CD14-positive monocyte (primary cell): ENCODE measurements at regions not wholly inside any gene's neighbourhood (a gene's known extent, or its start where the extent isn't known, plus 50 kb on each side); places are given as distances from the start of the nearest gene placed in this dataset.

Source experiments
- DNase-seq, 3 donors: peaks; one replicate each; pipeline ENCODE4 v3.0.0-alpha.2; 2011 to 2022
- H2AFZ ChIP-seq: 2 replicates; pipeline ENCODE4 v1.6.0; 2012; ENCODE audit warnings: mild to moderate bottlenecking, low read depth, low read length, inconsistent platforms; ENCODE audit not compliant: insufficient read depth, poor library complexity, severe bottlenecking
- H3K27ac ChIP-seq, 2 donors: 1 replicate in 1 of 2; 2 replicates in 1 of 2; pipeline ENCODE4 v1.5.1; 2012 to 2013; ENCODE audit warnings: low read length in 2 of 2, control low read depth in 1 of 2, inconsistent platforms in 1 of 2, low read depth in 1 of 2, mild to moderate bottlenecking in 1 of 2
- H3K27me3 ChIP-seq, 2 donors: one replicate each; pipeline versions ENCODE4 v1.6.0 to v1.6.1; 2011 to 2013; ENCODE audit warnings: low read length in 2 of 2; ENCODE audit not compliant: control insufficient read depth in 2 of 2, insufficient read depth in 2 of 2
- H3K36me3 ChIP-seq, 2 donors: replicated peaks in 1 of 2; 1 replicate in 1 of 2; 2 replicates in 1 of 2; pipeline versions ENCODE4 v1.5.1 to v1.6.1; 2012 to 2013; ENCODE audit warnings: low read length in 2 of 2, control low read depth in 1 of 2, inconsistent platforms in 1 of 2, mild to moderate bottlenecking in 1 of 2; ENCODE audit not compliant: insufficient read depth in 2 of 2, control insufficient read depth in 1 of 2
- H3K4me1 ChIP-seq, 2 donors: 1 replicate in 1 of 2; 2 replicates in 1 of 2; pipeline versions ENCODE4 v1.5.1 to v1.6.1; 2012 to 2013; ENCODE audit warnings: low read length in 2 of 2, control low read depth in 1 of 2, inconsistent platforms in 1 of 2, mild to moderate bottlenecking in 1 of 2, moderate library complexity in 1 of 2; ENCODE audit not compliant: insufficient read depth in 2 of 2, control insufficient read depth in 1 of 2
- H3K4me2 ChIP-seq: replicated peaks from 2 replicates; pipeline ENCODE3; 2012; ENCODE audit warnings: low read length, moderate library complexity, mild to moderate bottlenecking; ENCODE audit not compliant: poor library complexity, severe bottlenecking; ENCODE audit errors: extremely low read depth
- H3K4me3 ChIP-seq, 3 experiments: fragments of 200-600 bp in 1 of 3; sonication (generic) in 1 of 3; replicated peaks in 1 of 3; 1 replicate in 2 of 3; 2 replicates in 1 of 3; pipeline ENCODE4 v1.5.1; 2011 to 2013; ENCODE audit warnings: low read length in 3 of 3, mild to moderate bottlenecking in 3 of 3, control low read depth in 2 of 3, low read depth in 2 of 3, inconsistent platforms in 1 of 3, moderate library complexity in 1 of 3
- H3K79me2 ChIP-seq: 2 replicates; pipeline ENCODE4 v1.6.0; 2012; ENCODE audit warnings: mild to moderate bottlenecking, control low read depth, inconsistent platforms, low read length, moderate library complexity; ENCODE audit not compliant: insufficient read depth
- H3K9ac ChIP-seq: 2 replicates; pipeline ENCODE4 v1.6.0; 2017; ENCODE audit warnings: low read length, mild to moderate bottlenecking; ENCODE audit not compliant: insufficient read depth, poor library complexity, severe bottlenecking
- H3K9me3 ChIP-seq, 2 donors: replicated peaks in 1 of 2; 1 replicate in 1 of 2; 2 replicates in 1 of 2; pipeline versions ENCODE4 v1.5.1 to v1.6.1; 2012 to 2013; ENCODE audit warnings: low read length in 2 of 2, control low read depth in 1 of 2; ENCODE audit not compliant: control insufficient read depth in 1 of 2, insufficient read depth in 1 of 2
- H4K20me1 ChIP-seq: 2 replicates; pipeline ENCODE4 v1.6.0; 2012; ENCODE audit warnings: mild to moderate bottlenecking, low read length, control low read depth, moderate library complexity; ENCODE audit not compliant: insufficient read depth
- H3K27ac Mint-ChIP-seq, 7 donors: one replicate each; pipeline ENCODE4 v1.8.0; 2020; ENCODE audit warnings: mild to moderate bottlenecking in 7 of 7, mixed read lengths in 7 of 7, moderate library complexity in 6 of 7, inconsistent platforms in 2 of 7
- H3K27me3 Mint-ChIP-seq, 3 donors: one replicate each; pipeline ENCODE4 v1.8.0; 2021 to 2022; ENCODE audit warnings: low read depth in 3 of 3, mild to moderate bottlenecking in 3 of 3, mixed read lengths in 3 of 3, moderate library complexity in 3 of 3, inconsistent platforms in 1 of 3
- H3K36me3 Mint-ChIP-seq, 2 donors: one replicate each; pipeline ENCODE4 v1.8.0; 2020; ENCODE audit warnings: mixed read lengths in 2 of 2, inconsistent platforms in 1 of 2, mild to moderate bottlenecking in 1 of 2
- H3K4me1 Mint-ChIP-seq: one replicate; pipeline ENCODE4 v1.8.0; 2020; ENCODE audit warnings: mild to moderate bottlenecking, mixed read lengths
- H3K4me3 Mint-ChIP-seq, 2 donors: one replicate each; pipeline ENCODE4 v1.8.0; 2020; ENCODE audit warnings: mild to moderate bottlenecking in 2 of 2, mixed read lengths in 2 of 2, moderate library complexity in 1 of 2
- H3K9me3 Mint-ChIP-seq, 7 donors: one replicate each; pipeline ENCODE4 v1.8.0; 2020 to 2022; ENCODE audit warnings: mixed read lengths in 7 of 7, mild to moderate bottlenecking in 6 of 7, moderate library complexity in 6 of 7, inconsistent platforms in 2 of 7
- WGBS: methylation state at CpG from one replicate; pipeline ENCODE4 v1.1.5; 2013; ENCODE audit warnings: missing lambda C conversion rate; ENCODE audit not compliant: insufficient coverage; 5-methylcytosine and 5-hydroxymethylcytosine counted together
- intact Hi-C, 2 donors: fragments of 100-400 bp; cut with micrococcal nuclease; formaldehyde crosslinking; loops; one replicate each; pipeline versions ENCODE4 v1.15.0 to v1.15.1; 2023
- TF ChIP-seq, protein P1 (sequence below): fragments of 200-600 bp; IDR thresholded peaks from one replicate; pipeline ENCODE4 v1.8.0; 2022; ENCODE audit warnings: antibody characterized with exemption, mild to moderate bottlenecking

DNA sequence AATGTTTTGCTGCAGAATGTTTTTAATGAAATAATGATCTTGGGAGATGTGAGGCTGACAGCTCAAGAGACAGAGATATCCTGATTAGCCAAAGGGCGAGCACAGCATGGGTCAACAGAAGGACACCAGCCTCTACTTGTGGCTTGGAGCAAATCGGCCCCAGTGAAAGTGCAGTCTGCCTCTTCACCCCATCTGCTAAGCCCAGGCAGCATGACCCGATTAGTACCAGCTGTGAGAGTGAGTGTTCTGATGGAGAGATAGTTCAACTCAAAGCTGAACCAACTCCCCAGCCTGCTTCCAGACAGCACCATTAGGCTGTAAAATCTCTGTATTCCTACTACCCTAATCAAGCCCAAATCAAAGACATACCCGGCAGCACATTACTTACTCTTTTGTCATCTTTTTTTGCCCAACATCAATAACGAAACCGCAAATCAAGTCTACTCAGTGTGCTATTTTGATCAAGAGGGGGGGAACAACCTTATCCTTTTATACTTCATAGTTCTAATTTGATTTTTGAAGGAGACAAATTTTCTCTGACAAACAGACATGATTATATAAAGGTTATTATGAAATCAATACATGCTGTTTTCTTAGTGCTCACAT is 514.1 kb upstream of the NRSN1 start:
- no peak overlapping the region for H3K4me3 ChIP-seq
- no peaks in the 10 kb centered on the region for H3K79me2 ChIP-seq
- H3K27me3 Mint-ChIP-seq: no peaks in the 10 kb centered on the region
- peaks cover 4 to 6% of the 10 kb centered on the region in 2 donors for H3K9me3 ChIP-seq
- TF ChIP-seq, protein P1, sequence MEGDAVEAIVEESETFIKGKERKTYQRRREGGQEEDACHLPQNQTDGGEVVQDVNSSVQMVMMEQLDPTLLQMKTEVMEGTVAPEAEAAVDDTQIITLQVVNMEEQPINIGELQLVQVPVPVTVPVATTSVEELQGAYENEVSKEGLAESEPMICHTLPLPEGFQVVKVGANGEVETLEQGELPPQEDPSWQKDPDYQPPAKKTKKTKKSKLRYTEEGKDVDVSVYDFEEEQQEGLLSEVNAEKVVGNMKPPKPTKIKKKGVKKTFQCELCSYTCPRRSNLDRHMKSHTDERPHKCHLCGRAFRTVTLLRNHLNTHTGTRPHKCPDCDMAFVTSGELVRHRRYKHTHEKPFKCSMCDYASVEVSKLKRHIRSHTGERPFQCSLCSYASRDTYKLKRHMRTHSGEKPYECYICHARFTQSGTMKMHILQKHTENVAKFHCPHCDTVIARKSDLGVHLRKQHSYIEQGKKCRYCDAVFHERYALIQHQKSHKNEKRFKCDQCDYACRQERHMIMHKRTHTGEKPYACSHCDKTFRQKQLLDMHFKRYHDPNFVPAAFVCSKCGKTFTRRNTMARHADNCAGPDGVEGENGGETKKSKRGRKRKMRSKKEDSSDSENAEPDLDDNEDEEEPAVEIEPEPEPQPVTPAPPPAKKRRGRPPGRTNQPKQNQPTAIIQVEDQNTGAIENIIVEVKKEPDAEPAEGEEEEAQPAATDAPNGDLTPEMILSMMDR: no peak
- no peak for DNase-seq
- no peaks in the 10 kb centered on the region for H3K36me3 ChIP-seq
- no peaks in the 10 kb centered on the region for H4K20me1 ChIP-seq
- no peak overlapping the region for H3K4me3 Mint-ChIP-seq
- H2AFZ ChIP-seq: no peak overlapping the region
- WGBS: no CpG with 5 or more reads among the region's 6 CpGs
- intact Hi-C loops: no loop called here
- H3K27ac Mint-ChIP-seq: no peak overlapping the region
- no peaks in the 10 kb centered on the region for H3K4me1 ChIP-seq
- no peak overlapping the region for H3K9ac ChIP-seq
- H3K27ac ChIP-seq: no peak overlapping the region
- peaks cover 2 to 10% (median 4%) of the 10 kb centered on the region in 7 donors for H3K9me3 Mint-ChIP-seq
- H3K27me3 ChIP-seq: no peaks in the 10 kb centered on the region
- no peaks in the 10 kb centered on the region for H3K36me3 Mint-ChIP-seq
- no peak overlapping the region for H3K4me2 ChIP-seq
- H3K4me1 Mint-ChIP-seq: no peaks in the 10 kb centered on the region

DNA sequence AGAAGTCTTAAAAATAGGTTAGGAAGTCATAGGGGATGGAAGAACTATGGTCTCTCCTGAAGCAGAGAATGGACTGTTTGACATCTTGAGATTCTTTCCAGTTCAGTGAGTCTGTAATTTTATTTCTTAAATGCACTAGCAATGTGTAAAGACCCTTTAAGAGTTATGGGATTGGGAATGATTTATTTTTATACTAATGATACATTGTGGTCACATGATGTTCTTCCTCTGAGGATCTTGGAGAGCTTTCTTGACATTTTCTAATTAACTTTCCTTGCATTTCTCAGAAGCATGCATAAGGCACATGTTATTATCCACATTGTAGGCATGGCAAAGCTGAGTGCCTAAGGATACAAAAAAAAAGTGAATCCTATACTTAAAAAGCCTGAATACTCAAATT is 507.6 kb upstream of the NRSN1 start:
- Mint-ChIP-seq H3K27ac (no peak overlapping the region), H3K27me3 (peaks cover 0 to 2% (median 1%) of the 10 kb centered on the region in 3 donors), H3K4me3 (no peak overlapping the region), H3K36me3 (no peaks in the 10 kb centered on the region), H3K4me1 (no peaks in the 10 kb centered on the region), H3K9me3 (peaks cover 4 to 13% (median 9%) of the 10 kb centered on the region in 7 donors)
- H4K20me1 ChIP-seq: no peaks in the 10 kb centered on the region
- DNase-seq: no peak
- H3K4me3 ChIP-seq: no peak overlapping the region
- TF ChIP-seq, protein P1: no peak
- H3K9me3 ChIP-seq: peaks cover 6 to 17% of the 10 kb centered on the region in 2 donors
- H3K36me3 ChIP-seq: no peaks in the 10 kb centered on the region
- intact Hi-C loops: no loop called here
- no peak overlapping the region for H3K4me2 ChIP-seq
- H3K27me3 ChIP-seq: no peaks in the 10 kb centered on the region
- no peaks in the 10 kb centered on the region for H3K4me1 ChIP-seq
- H2AFZ ChIP-seq: no peak overlapping the region
- H3K27ac ChIP-seq: no peak overlapping the region
- no peaks in the 10 kb centered on the region for H3K79me2 ChIP-seq
- no peak overlapping the region for H3K9ac ChIP-seq
